H1 (cell line): ENCODE measurements at regions not wholly inside any gene's neighbourhood (a gene's known extent, or its start where the extent isn't known, plus 50 kb on each side); places are given as distances from the start of the nearest gene placed in this dataset.

Source experiments
- CREB1 ChIP-seq: IDR thresholded peaks from 2 replicates; pipeline ENCODE4 v1.6.1; 2012; ENCODE audit warnings: inconsistent platforms
- FOSL1 ChIP-seq: IDR thresholded peaks from 2 replicates; pipeline ENCODE4 v1.6.1; 2011; ENCODE audit warnings: mild to moderate bottlenecking, low read depth, low read length, moderate library complexity; ENCODE audit not compliant: insufficient read depth
- GTF2F1 ChIP-seq: IDR thresholded peaks from 2 replicates; pipeline ENCODE4 v1.6.1; 2012; ENCODE audit warnings: low read depth, low read length, improper control_type of control experiment, borderline replicate concordance
- MAFK ChIP-seq: IDR thresholded peaks from 2 replicates; pipeline ENCODE4 v1.6.1; 2012; ENCODE audit warnings: low read depth, mild to moderate bottlenecking, improper control_type of control experiment, low read length
- SP1 ChIP-seq: IDR thresholded peaks from 2 replicates; pipeline ENCODE4 v1.6.1; 2011; ENCODE audit warnings: low read depth, low read length
- SP4 ChIP-seq: IDR thresholded peaks from 2 replicates; pipeline ENCODE4 v1.6.1; 2012; ENCODE audit warnings: low read length, inconsistent platforms
- YY1 ChIP-seq: IDR thresholded peaks from 2 replicates; pipeline ENCODE4 v1.6.1; 2011; ENCODE audit warnings: low read depth, mild to moderate bottlenecking, low read length

- TF ChIP-seq YY1 (no peak), FOSL1 (no peak), CREB1 (no peak), SP4 (no peak), GTF2F1 (no peak), MAFK (no peak), SP1 (no peak)
- TF ChIP-seq, all 59 proteins: peak for 0
These were observed 222.0 kb downstream of the OMA1 start (continued) for GRCh38 chr1:58324558-58324957.
